CD4-positive, alpha-beta memory T cell (primary cell): ENCODE measurements at regions not wholly inside any gene's neighbourhood (a gene's known extent, or its start where the extent isn't known, plus 50 kb on each side); places are given as distances from the start of the nearest gene placed in this dataset.
"Not testable (repeated sequence)": the region's sequence is repeated elsewhere in the genome, so short reads cannot be mapped to it uniquely, and the experiment has no call there.

Experiments
- CTCF ChIA-PET: fragments of 350-600 bp; sonication (Branson Sonifier 250); formaldehyde crosslinking; loops from one replicate; lab custom pipeline; 2021; ENCODE audit warnings: inconsistent platforms; ENCODE audit not compliant: partially characterized antibody; lab: Charles Lee
- POLR2A ChIA-PET: fragments of 350-600 bp; sonication (Branson Sonifier 250); formaldehyde crosslinking; loops from one replicate; lab custom pipeline; 2021; ENCODE audit not compliant: partially characterized antibody; lab: Charles Lee
- DNase-seq, 5 donors: peaks; one replicate each; pipeline versions ENCODE4 v3.0.0 to v3.0.0-alpha.2; 2020 to 2022; ENCODE audit warnings: mixed read lengths in 1 of 5
- H3K27ac ChIP-seq: one replicate; pipeline ENCODE4 v1.7.0; 2013; ENCODE audit warnings: low read depth, low read length
- H3K27me3 ChIP-seq: 2 replicates; pipeline ENCODE4 v1.7.0; 2013; ENCODE audit warnings: mild to moderate bottlenecking, low read length, moderate library complexity; ENCODE audit not compliant: insufficient read depth
- H3K36me3 ChIP-seq: 2 replicates; pipeline ENCODE4 v1.7.0; 2013; ENCODE audit warnings: mild to moderate bottlenecking, low read length, moderate library complexity; ENCODE audit not compliant: insufficient read depth
- H3K4me1 ChIP-seq: 2 replicates; pipeline ENCODE4 v1.7.0; 2013; ENCODE audit warnings: mild to moderate bottlenecking, low read length, moderate library complexity; ENCODE audit not compliant: insufficient read depth
- H3K4me3 ChIP-seq, 2 donors: one replicate each; pipeline ENCODE4 v1.7.0; 2013; ENCODE audit warnings: low read length in 2 of 2, mild to moderate bottlenecking in 1 of 2
- H3K9me3 ChIP-seq, 2 donors: one replicate each; pipeline ENCODE4 v1.7.0; 2013; ENCODE audit warnings: low read length in 2 of 2, control low read depth in 1 of 2; ENCODE audit not compliant: control insufficient read depth in 1 of 2
- H3K27ac Mint-ChIP-seq, 7 donors: one replicate each; pipeline ENCODE4 v1.8.0; 2020 to 2021; ENCODE audit warnings: mixed read lengths in 7 of 7, mild to moderate bottlenecking in 6 of 7, inconsistent platforms in 3 of 7, moderate library complexity in 3 of 7
- H3K27me3 Mint-ChIP-seq, 2 donors: one replicate each; pipeline ENCODE4 v1.8.0; 2020 to 2021; ENCODE audit warnings: mixed read lengths in 2 of 2
- H3K36me3 Mint-ChIP-seq, 2 donors: one replicate each; pipeline ENCODE4 v1.8.0; 2020 to 2021; ENCODE audit warnings: mixed read lengths in 2 of 2, inconsistent platforms in 1 of 2, mild to moderate bottlenecking in 1 of 2
- H3K4me1 Mint-ChIP-seq, 4 donors: one replicate each; pipeline ENCODE4 v1.8.0; 2020 to 2021; ENCODE audit warnings: mixed read lengths in 4 of 4, mild to moderate bottlenecking in 1 of 4
- H3K4me3 Mint-ChIP-seq, 8 donors: one replicate each; pipeline ENCODE4 v1.8.0; 2020 to 2021; ENCODE audit warnings: mixed read lengths in 8 of 8, mild to moderate bottlenecking in 7 of 8, moderate library complexity in 6 of 8, inconsistent platforms in 3 of 8
- H3K9me3 Mint-ChIP-seq, 8 donors: one replicate each; pipeline ENCODE4 v1.8.0; 2020 to 2021; ENCODE audit warnings: mixed read lengths in 8 of 8, mild to moderate bottlenecking in 5 of 8, inconsistent platforms in 3 of 8, moderate library complexity in 1 of 8
- intact Hi-C: fragments of 100-400 bp; cut with micrococcal nuclease; formaldehyde crosslinking; loops from one replicate; pipeline ENCODE4 v1.15.1; 2023

GRCh38 chr2:111430817-111431661, 310.3 kb downstream of the BCL2L11 start:
- H3K4me1 Mint-ChIP-seq, H3K27me3 ChIP-seq, intact Hi-C loops, H3K27ac Mint-ChIP-seq, CTCF ChIA-PET, DNase-seq, H3K27ac ChIP-seq, H3K4me3 Mint-ChIP-seq, H3K36me3 ChIP-seq, H3K36me3 Mint-ChIP-seq, H3K9me3 ChIP-seq, POLR2A ChIA-PET, H3K27me3 Mint-ChIP-seq, H3K9me3 Mint-ChIP-seq, H3K4me3 ChIP-seq: not testable (repeated sequence)
- peaks cover 10% of the 10 kb centered on the region for H3K4me1 ChIP-seq

- H3K27ac ChIP-seq, H3K4me1 ChIP-seq, H3K9me3 ChIP-seq, DNase-seq, H3K36me3 ChIP-seq, CTCF ChIA-PET, H3K4me3 Mint-ChIP-seq, H3K27me3 ChIP-seq, H3K27ac Mint-ChIP-seq, H3K4me3 ChIP-seq, POLR2A ChIA-PET, intact Hi-C loops, H3K36me3 Mint-ChIP-seq, H3K9me3 Mint-ChIP-seq, H3K4me1 Mint-ChIP-seq, H3K27me3 Mint-ChIP-seq: not testable (repeated sequence)
These were observed 311.7 kb downstream of the BCL2L11 start for GRCh38 chr2:111432423-111432822.

- H3K27me3 ChIP-seq, H3K27me3 Mint-ChIP-seq, DNase-seq, H3K36me3 Mint-ChIP-seq, H3K4me3 ChIP-seq, H3K27ac Mint-ChIP-seq, POLR2A ChIA-PET, H3K4me1 Mint-ChIP-seq, H3K4me1 ChIP-seq, H3K9me3 ChIP-seq, CTCF ChIA-PET, H3K4me3 Mint-ChIP-seq, H3K9me3 Mint-ChIP-seq, H3K27ac ChIP-seq, H3K36me3 ChIP-seq, intact Hi-C loops: not testable (repeated sequence)
These were observed 312.3 kb downstream of the BCL2L11 start for GRCh38 chr2:111432916-111433499.

GRCh38 chr2:111433892-111434607, 313.3 kb downstream of the BCL2L11 start:
- not testable (repeated sequence) for H3K27ac Mint-ChIP-seq, H3K4me3 Mint-ChIP-seq, H3K27me3 Mint-ChIP-seq

GRCh38 chr2:111434608-111434939, 313.9 kb downstream of the BCL2L11 start:
- CTCF ChIA-PET, H3K9me3 ChIP-seq, POLR2A ChIA-PET, intact Hi-C loops, H3K36me3 Mint-ChIP-seq, DNase-seq, H3K27me3 Mint-ChIP-seq, H3K4me1 Mint-ChIP-seq, H3K9me3 Mint-ChIP-seq, H3K4me1 ChIP-seq, H3K27ac ChIP-seq, H3K4me3 ChIP-seq, H3K27me3 ChIP-seq, H3K36me3 ChIP-seq, H3K27ac Mint-ChIP-seq, H3K4me3 Mint-ChIP-seq: not testable (repeated sequence)

More at GRCh38 chr2:111433892-111434607, 313.3 kb downstream of the BCL2L11 start:
- H3K9me3 Mint-ChIP-seq, H3K4me1 ChIP-seq, POLR2A ChIA-PET, H3K36me3 ChIP-seq, H3K4me3 ChIP-seq, H3K27ac ChIP-seq, H3K27me3 ChIP-seq, H3K9me3 ChIP-seq, intact Hi-C loops, H3K4me1 Mint-ChIP-seq, DNase-seq, H3K36me3 Mint-ChIP-seq, CTCF ChIA-PET: not testable (repeated sequence)

GRCh38 chr2:111435553-111436310, 315.0 kb downstream of the BCL2L11 start:
- H3K36me3 Mint-ChIP-seq, H3K9me3 ChIP-seq, H3K4me3 ChIP-seq, H3K9me3 Mint-ChIP-seq, H3K4me3 Mint-ChIP-seq, H3K27me3 ChIP-seq, H3K4me1 Mint-ChIP-seq, H3K27ac Mint-ChIP-seq, H3K27ac ChIP-seq, CTCF ChIA-PET, H3K36me3 ChIP-seq, H3K4me1 ChIP-seq, POLR2A ChIA-PET, H3K27me3 Mint-ChIP-seq, intact Hi-C loops: not testable (repeated sequence)
- peak in 1 of 5 donors; percentile 37 for DNase-seq

GRCh38 chr2:111436411-111436810, 315.7 kb downstream of the BCL2L11 start:
- H3K4me3 Mint-ChIP-seq, CTCF ChIA-PET: not testable (repeated sequence)

More at GRCh38 chr2:111436411-111436810, 315.7 kb downstream of the BCL2L11 start:
- H3K4me1 ChIP-seq, H3K36me3 ChIP-seq, H3K4me1 Mint-ChIP-seq, H3K27ac Mint-ChIP-seq, H3K4me3 ChIP-seq, intact Hi-C loops, POLR2A ChIA-PET, H3K36me3 Mint-ChIP-seq, H3K27me3 Mint-ChIP-seq, DNase-seq, H3K9me3 Mint-ChIP-seq, H3K9me3 ChIP-seq, H3K27me3 ChIP-seq, H3K27ac ChIP-seq: not testable (repeated sequence)
